GM21381 (cell line): ENCODE measurements at regions not wholly inside any gene's neighbourhood (a gene's known extent, or its start where the extent isn't known, plus 50 kb on each side); places are given as distances from the start of the nearest gene placed in this dataset.
"Not testable (repeated sequence)": the region's sequence is repeated elsewhere in the genome, so short reads cannot be mapped to it uniquely, and the experiment has no call there.

Source experiments
- ATAC-seq: cut with Tn5 transposase; IDR thresholded peaks from one replicate; pipeline ENCODE4 v1.9.1; 2021; ENCODE audit warnings: mild to moderate bottlenecking, moderate library complexity; ENCODE audit not compliant: unreplicated experiment

DNA sequence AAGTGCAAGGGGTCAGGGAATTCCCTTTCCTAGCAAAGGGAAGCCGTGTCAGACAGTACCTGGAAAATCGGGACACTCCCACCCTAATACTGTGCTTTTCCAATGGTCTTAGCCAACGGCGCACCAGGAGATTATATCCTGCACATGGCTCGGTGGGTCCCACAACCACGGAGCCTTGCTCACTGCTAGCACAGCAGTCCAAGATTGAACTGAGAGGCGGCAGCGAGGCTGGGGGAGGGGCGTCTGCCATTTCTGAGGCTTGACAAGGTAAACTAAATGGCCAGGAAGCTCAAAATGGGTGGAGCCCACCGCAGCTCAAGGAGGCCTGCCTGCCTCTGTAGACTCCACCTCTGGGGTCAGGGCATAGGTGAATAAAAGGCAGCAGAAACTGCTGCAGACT is 76.5 kb upstream of the LINC00632 start:
- ATAC-seq: not testable (repeated sequence)

DNA sequence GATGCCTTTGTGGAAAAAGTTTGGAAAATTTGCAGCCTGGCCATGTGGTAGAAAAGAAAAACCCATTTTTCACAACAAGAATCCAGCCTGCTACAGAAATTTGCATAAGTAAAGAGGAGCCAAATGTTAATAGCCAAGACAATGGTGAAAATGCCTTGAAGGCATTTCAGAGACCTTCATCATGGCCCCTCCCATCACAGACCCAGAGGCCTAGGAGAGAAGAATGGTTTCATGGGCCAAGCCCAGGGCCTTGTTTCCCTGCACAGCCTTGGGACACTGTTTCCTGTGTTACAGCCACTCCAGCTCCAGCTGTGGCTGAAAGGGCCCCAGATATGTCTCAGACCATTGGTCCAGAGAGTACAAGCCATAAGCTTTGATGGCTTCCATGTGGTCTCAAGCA is 101.4 kb upstream of the LINC00632 start:
- ATAC-seq: no peak

DNA sequence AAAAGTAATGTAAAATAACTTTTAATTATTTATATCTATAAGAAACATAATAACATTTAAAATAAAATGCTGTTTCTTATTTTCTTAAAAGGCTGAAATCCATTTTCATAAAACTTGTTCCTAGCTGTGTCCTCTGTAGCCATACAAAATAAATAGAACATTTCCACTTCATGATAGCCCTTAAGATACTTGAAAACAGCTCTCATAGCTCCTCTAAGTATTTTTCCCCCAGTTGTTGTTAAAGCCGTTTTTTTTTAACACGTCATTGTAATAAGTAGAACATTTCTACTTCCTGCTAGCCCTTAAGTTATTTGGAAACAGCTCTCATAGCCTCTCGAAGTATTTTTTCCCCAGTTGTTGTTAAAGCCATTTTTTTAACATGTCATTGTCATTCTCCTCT is 97.3 kb upstream of the SOX3 start:
- ATAC-seq: no peak

DNA sequence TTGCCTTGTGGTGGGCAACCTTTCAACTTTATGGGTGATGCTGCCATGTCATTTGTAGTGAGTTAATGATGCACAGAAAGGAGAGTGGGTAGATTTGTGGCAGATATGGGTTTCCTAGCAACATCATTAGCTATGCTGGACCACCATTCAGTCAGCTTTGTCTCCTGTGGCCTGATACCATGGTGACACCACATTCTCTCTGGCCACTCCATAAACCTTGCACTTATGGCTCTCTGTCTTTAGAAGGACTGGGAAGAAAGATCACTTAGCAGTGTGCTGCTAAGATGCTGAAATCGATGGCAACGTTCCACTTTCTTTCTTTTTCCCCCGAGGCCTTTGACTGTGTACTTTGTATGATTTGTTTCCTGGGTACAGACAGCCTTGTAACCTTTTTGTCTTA is 95.0 kb upstream of the SOX3 start:
- ATAC-seq: no peak

DNA sequence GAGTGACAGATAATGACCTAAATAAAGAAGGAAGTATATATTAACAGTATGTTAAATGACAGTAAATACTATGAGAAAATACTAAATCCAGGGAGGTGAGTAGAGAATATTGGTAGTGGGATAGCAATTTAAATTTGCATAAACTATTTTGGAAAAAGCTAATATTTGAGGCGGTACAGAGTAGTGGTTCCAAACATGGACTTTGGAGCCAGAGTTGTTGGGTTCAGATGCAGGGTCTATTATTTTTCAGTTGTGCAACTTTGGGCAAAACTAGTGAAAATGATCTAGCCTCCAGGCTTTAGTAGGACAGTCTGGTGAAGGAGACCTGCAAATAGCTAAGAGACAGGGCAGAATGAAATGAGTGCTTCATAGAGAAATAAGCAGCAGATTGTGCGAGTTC is 84.8 kb upstream of the SOX3 start:
- no peak for ATAC-seq

DNA sequence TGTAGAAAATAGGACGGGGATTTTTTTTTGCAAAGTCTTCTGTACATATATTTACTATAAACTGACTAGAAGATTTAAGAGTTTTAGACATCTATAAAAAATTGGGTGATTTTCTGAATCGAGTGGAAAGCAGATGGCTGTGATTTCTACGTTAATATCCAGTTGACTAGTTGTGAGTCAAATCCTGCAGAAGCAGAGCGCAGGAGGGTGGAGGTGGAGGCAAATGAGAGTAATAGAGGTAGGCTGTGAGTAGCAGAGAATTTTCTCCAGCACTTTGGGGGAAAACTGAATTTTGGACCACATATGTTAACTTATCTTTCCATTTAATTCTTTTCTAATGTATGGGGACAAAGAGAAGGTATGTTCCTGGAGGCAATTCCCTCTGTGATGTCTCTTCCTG is 82.1 kb upstream of the SOX3 start:
- ATAC-seq: no peak

DNA sequence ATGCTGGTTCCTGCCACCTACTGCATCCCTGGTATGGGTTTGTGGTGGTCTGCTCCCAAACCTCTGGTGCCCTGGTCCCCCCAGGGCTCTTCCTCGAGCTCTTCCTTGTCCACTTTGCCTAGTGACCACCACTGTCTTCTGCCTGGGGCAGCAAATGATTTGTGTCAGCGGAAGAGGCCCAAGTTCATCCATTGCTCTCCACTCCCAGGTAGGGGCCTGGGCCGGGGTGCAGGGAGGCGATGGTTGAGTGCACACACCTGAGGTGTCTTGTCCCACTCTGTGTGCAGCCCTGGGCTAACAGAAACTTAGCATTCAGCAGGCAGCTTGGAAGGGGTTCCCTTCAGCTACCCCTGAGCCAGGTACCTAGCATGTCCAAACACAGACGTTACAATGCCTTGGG is 75.6 kb upstream of the SOX3 start:
- no peak for ATAC-seq

DNA sequence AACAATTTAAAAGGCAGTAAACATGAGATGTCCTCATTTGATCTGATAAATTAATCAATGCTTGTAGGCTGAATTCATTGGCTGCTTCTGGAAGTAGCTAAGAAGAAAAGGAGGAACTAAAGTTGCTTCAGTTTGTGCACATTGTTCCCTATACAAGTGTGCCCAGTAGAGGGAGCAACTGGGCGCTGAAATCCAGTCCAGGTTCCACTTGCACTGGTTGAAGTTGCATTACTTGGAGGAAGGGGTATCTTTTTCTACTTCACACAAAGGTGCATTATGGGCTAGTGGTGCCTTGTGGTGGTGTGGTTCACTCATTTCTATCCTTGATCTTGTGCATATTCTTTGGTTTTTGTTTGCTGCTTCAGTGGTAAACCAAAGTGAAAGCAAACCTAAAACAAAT is 67.9 kb upstream of the SOX3 start:
- peak; percentile 60 for ATAC-seq

DNA sequence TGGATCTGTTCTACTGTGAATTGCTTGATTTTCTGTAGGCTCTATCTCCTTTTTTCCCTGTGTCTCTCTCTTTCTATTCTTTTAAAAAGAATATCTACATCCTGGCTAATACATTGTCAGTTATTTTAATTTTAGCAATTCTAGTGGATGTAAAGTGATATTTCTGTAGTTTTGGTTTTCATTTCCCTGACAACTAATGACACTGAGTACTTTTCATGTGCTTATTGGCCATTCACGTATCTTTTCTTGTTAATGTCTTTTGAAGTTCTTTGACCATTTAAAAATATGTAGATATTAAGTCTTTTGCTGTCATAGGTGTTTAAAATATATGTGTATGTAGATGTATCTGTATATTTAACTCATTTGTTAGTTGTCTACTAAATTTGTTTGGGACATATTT is 59.0 kb upstream of the SOX3 start:
- ATAC-seq: no peak
